ENCODE measurements at regions not wholly inside any gene's neighbourhood (a gene's known extent, or its start where the extent isn't known, plus 50 kb on each side); places are given as distances from the start of the nearest gene placed in this dataset.

- TF ChIP-seq CTCF (IDR thresholded peaks at IDR 0.05): no peak
- Histone ChIP-seq H3K4me1 (peaks cover 0 to 25% (median 10%) of the 10 kb centered on the region in 3 donors), H3K36me3 (no peaks in the 10 kb centered on the region), H3K27me3 (no peaks in the 10 kb centered on the region), H3K4me3 (no peak overlapping the region), H3K27ac (no peak overlapping the region), H3K9me3 (no peaks in the 10 kb centered on the region)
- WGBS, 2 donors: 67 to 70% methylated on average over 3 of the region's 3 CpGs
- intact Hi-C loops (cut with DNase I): no loop called here
- ATAC-seq: no peak
- no peak for FAIRE-seq
- DNase-seq: no peak
Observed at GRCh38 chr5:123819386-123819785, 307.4 kb downstream of the CSNK1G3 start.

- Histone ChIP-seq H3K27ac (no peak overlapping the region), H3K36me3 (no peaks in the 10 kb centered on the region), H3K4me3 (no peak overlapping the region), H3K27me3 (no peaks in the 10 kb centered on the region), H3K9me3 (no peaks in the 10 kb centered on the region), H3K4me1 (peaks cover 0 to 26% (median 10%) of the 10 kb centered on the region in 3 donors)
- DNase-seq (no peak), ATAC-seq (peak in 3 of 4 donors; percentile 34 to 66 (median 63)), FAIRE-seq (peak; percentile 5)
- no peak for TF ChIP-seq CTCF (IDR thresholded peaks at IDR 0.05)
- WGBS, 2 donors: 17 to 21% methylated on average over 2 of the region's 2 CpGs
- intact Hi-C loops (cut with DNase I): no loop called here
Observed at GRCh38 chr5:123817267-123817666, 305.3 kb downstream of the CSNK1G3 start.

- no peak for TF ChIP-seq CTCF (IDR thresholded peaks at IDR 0.05)
- Histone ChIP-seq H3K4me1 (peaks cover 0 to 26% (median 10%) of the 10 kb centered on the region in 3 donors), H3K27ac (no peak overlapping the region), H3K9me3 (no peaks in the 10 kb centered on the region), H3K36me3 (no peaks in the 10 kb centered on the region), H3K4me3 (no peak overlapping the region), H3K27me3 (no peaks in the 10 kb centered on the region)
- DNase-seq (no peak), ATAC-seq (no peak), FAIRE-seq (no peak)
- intact Hi-C loops (cut with DNase I): no loop called here
- 62 to 64% methylated on average over 8 of the region's 8 CpGs for WGBS, 2 donors
Observed at GRCh38 chr5:123814801-123815470, 303.0 kb downstream of the CSNK1G3 start.

GRCh38 chr5:123813937-123814624 is 302.1 kb downstream of the CSNK1G3 start:
- no peaks in the 10 kb centered on the region for H3K27me3 ChIP-seq
- H3K4me3 ChIP-seq: no peak overlapping the region
- peaks cover 0 to 26% (median 8%) of the 10 kb centered on the region in 3 donors for H3K4me1 ChIP-seq
- DNase-seq: no peak
- no peaks in the 10 kb centered on the region for H3K9me3 ChIP-seq
- FAIRE-seq: no peak
- no peak for TF ChIP-seq CTCF (IDR thresholded peaks at IDR 0.05)
- ATAC-seq: peak in 3 of 4 donors; percentile 54 to 77 (median 68)
- H3K27ac ChIP-seq: no peak overlapping the region
- no peaks in the 10 kb centered on the region for H3K36me3 ChIP-seq
- 51 to 55% methylated on average over 10 of the region's 10 CpGs for WGBS, 2 donors
- intact Hi-C loops (cut with DNase I): no loop called here

GRCh38 chr5:123813264-123813663 is 301.3 kb downstream of the CSNK1G3 start:
- Histone ChIP-seq H3K27me3 (no peaks in the 10 kb centered on the region), H3K4me1 (peaks cover 0 to 23% (median 5%) of the 10 kb centered on the region in 3 donors), H3K27ac (no peak overlapping the region), H3K4me3 (no peak overlapping the region), H3K9me3 (no peaks in the 10 kb centered on the region), H3K36me3 (no peaks in the 10 kb centered on the region)
- ATAC-seq (no peak), FAIRE-seq (no peak), DNase-seq (no peak)
- 88 to 93% methylated on average over 3 of the region's 3 CpGs for WGBS, 2 donors
- intact Hi-C loops (cut with DNase I): no loop called here
- no peak for TF ChIP-seq CTCF (IDR thresholded peaks at IDR 0.05)
